ENCODE measurements at regions not wholly inside any gene's neighbourhood (a gene's known extent, or its start where the extent isn't known, plus 50 kb on each side); places are given as distances from the start of the nearest gene placed in this dataset.

GRCh38 chr15:39340903-39341645 is 239.8 kb upstream of the THBS1 start:
- Histone ChIP-seq H3K9me3 (ENCODE audit: low read depth) (no peaks in the 10 kb centered on the region), H3F3A (ENCODE audit: insufficient read depth) (peaks cover 32% of the 10 kb centered on the region), H3K4me2 (ENCODE audit: unreplicated experiment) (no peak overlapping the region), H3K27me3 (replicated peaks; ENCODE audit: insufficient read depth) (no peaks in the 10 kb centered on the region), H3K9me2 (ENCODE audit: insufficient read depth) (no peaks in the 10 kb centered on the region), H3K9ac (no peak overlapping the region), H2AFZ (peak overlapping the region; percentile 28), H3K4me1 (ENCODE audit: insufficient read depth) (peaks cover 20% of the 10 kb centered on the region), H3K36me3 (ENCODE audit: low read depth) (no peaks in the 10 kb centered on the region), H3K27ac (no peak overlapping the region), H3K4me3 (no peak overlapping the region), H3K79me2 (ENCODE audit: insufficient read depth) (no peaks in the 10 kb centered on the region), H4K20me1 (ENCODE audit: insufficient read depth) (no peaks in the 10 kb centered on the region)
- TF ChIP-seq EZH2 (IDR thresholded peaks at IDR 0.05; ENCODE audit: insufficient read depth, poor library complexity, severe bottlenecking) (no peak), EZH2phosphoT487 (IDR thresholded peaks at IDR 0.05; ENCODE audit: insufficient read depth, low read depth) (no peak)
- in situ Hi-C loops (cut with MboI) = no loop called here
- DNase-seq = no peak
- WGBS, 2 experiments (ENCODE audit: low coverage in 1 of 2, low lambda C conversion rate in 2 of 2, missing lambda C conversion rate in 2 of 2) = 50% methylated on average over 13 of the region's 13 CpGs

GRCh38 chr15:39344662-39345141 is 236.2 kb upstream of the THBS1 start:
- H3K4me1 ChIP-seq (ENCODE audit: insufficient read depth) = peaks cover 24% of the 10 kb centered on the region
- no peaks in the 10 kb centered on the region for H3K36me3 ChIP-seq (ENCODE audit: low read depth)
- no peaks in the 10 kb centered on the region for H3K27me3 ChIP-seq (replicated peaks; ENCODE audit: insufficient read depth)
- no peaks in the 10 kb centered on the region for H3K9me3 ChIP-seq (ENCODE audit: low read depth)
- peaks cover 44% of the 10 kb centered on the region for H3F3A ChIP-seq (ENCODE audit: insufficient read depth)
- no peaks in the 10 kb centered on the region for H3K9me2 ChIP-seq (ENCODE audit: insufficient read depth)
- in situ Hi-C loops (cut with MboI) = no loop called here
- 3 to 7% methylated on average over 3 of the region's 3 CpGs for WGBS, 2 experiments (ENCODE audit: low coverage in 1 of 2, low lambda C conversion rate in 2 of 2, missing lambda C conversion rate in 2 of 2)
- peak overlapping the region; percentile 36 for H3K4me2 ChIP-seq (ENCODE audit: unreplicated experiment)
- no peak overlapping the region for H3K4me3 ChIP-seq
- H3K9ac ChIP-seq = peak overlapping the region; percentile 28
- no peaks in the 10 kb centered on the region for H3K79me2 ChIP-seq (ENCODE audit: insufficient read depth)
- no peaks in the 10 kb centered on the region for H4K20me1 ChIP-seq (ENCODE audit: insufficient read depth)
- H3K27ac ChIP-seq = peak overlapping the region; percentile 79
- peak overlapping the region; percentile 54 for H2AFZ ChIP-seq
- DNase-seq = peak; percentile 76
- TF ChIP-seq EZH2phosphoT487 (IDR thresholded peaks at IDR 0.05; ENCODE audit: insufficient read depth, low read depth) (no peak), EZH2 (IDR thresholded peaks at IDR 0.05; ENCODE audit: insufficient read depth, poor library complexity, severe bottlenecking) (no peak)

- no peak overlapping the region for H3K4me3 ChIP-seq
- peak overlapping the region; percentile 79 for H3K27ac ChIP-seq
- H3F3A ChIP-seq (ENCODE audit: insufficient read depth) = peaks cover 45% of the 10 kb centered on the region
- in situ Hi-C loops (cut with MboI) = no loop called here
- no peaks in the 10 kb centered on the region for H3K36me3 ChIP-seq (ENCODE audit: low read depth)
- DNase-seq = peak; percentile 68
- WGBS, 2 experiments (ENCODE audit: low coverage in 1 of 2, low lambda C conversion rate in 2 of 2, missing lambda C conversion rate in 2 of 2) = 4 to 6% methylated on average over 3 of the region's 3 CpGs
- H3K27me3 ChIP-seq (replicated peaks; ENCODE audit: insufficient read depth) = no peaks in the 10 kb centered on the region
- peaks cover 24% of the 10 kb centered on the region for H3K4me1 ChIP-seq (ENCODE audit: insufficient read depth)
- no peaks in the 10 kb centered on the region for H3K9me3 ChIP-seq (ENCODE audit: low read depth)
- H4K20me1 ChIP-seq (ENCODE audit: insufficient read depth) = no peaks in the 10 kb centered on the region
- H3K9me2 ChIP-seq (ENCODE audit: insufficient read depth) = no peaks in the 10 kb centered on the region
- peak overlapping the region; percentile 54 for H2AFZ ChIP-seq
- H3K4me2 ChIP-seq (ENCODE audit: unreplicated experiment) = peak overlapping the region; percentile 36
- no peak for TF ChIP-seq EZH2phosphoT487 (IDR thresholded peaks at IDR 0.05; ENCODE audit: insufficient read depth, low read depth)
- no peak for TF ChIP-seq EZH2 (IDR thresholded peaks at IDR 0.05; ENCODE audit: insufficient read depth, poor library complexity, severe bottlenecking)
- H3K79me2 ChIP-seq (ENCODE audit: insufficient read depth) = no peaks in the 10 kb centered on the region
- peak overlapping the region; percentile 28 for H3K9ac ChIP-seq
These were observed 235.7 kb upstream of the THBS1 start for GRCh38 chr15:39345176-39345575.

GRCh38 chr15:39347453-39347852 is 233.4 kb upstream of the THBS1 start:
- DNase-seq = no peak
- no peaks in the 10 kb centered on the region for H3K27me3 ChIP-seq (replicated peaks; ENCODE audit: insufficient read depth)
- 98 to 100% methylated on average over 1 of the region's 1 CpG for WGBS, 2 experiments (ENCODE audit: low coverage in 1 of 2, low lambda C conversion rate in 2 of 2, missing lambda C conversion rate in 2 of 2)
- no peak overlapping the region for H3K9ac ChIP-seq
- no peak overlapping the region for H2AFZ ChIP-seq
- H3K9me3 ChIP-seq (ENCODE audit: low read depth) = no peaks in the 10 kb centered on the region
- H3K9me2 ChIP-seq (ENCODE audit: insufficient read depth) = no peaks in the 10 kb centered on the region
- no peaks in the 10 kb centered on the region for H3K36me3 ChIP-seq (ENCODE audit: low read depth)
- no peak overlapping the region for H3K4me3 ChIP-seq
- no peak for TF ChIP-seq EZH2phosphoT487 (IDR thresholded peaks at IDR 0.05; ENCODE audit: insufficient read depth, low read depth)
- no peak for TF ChIP-seq EZH2 (IDR thresholded peaks at IDR 0.05; ENCODE audit: insufficient read depth, poor library complexity, severe bottlenecking)
- in situ Hi-C loops (cut with MboI) = no loop called here
- H3K4me2 ChIP-seq (ENCODE audit: unreplicated experiment) = no peak overlapping the region
- peaks cover 24% of the 10 kb centered on the region for H3K4me1 ChIP-seq (ENCODE audit: insufficient read depth)
- H3K79me2 ChIP-seq (ENCODE audit: insufficient read depth) = no peaks in the 10 kb centered on the region
- no peaks in the 10 kb centered on the region for H4K20me1 ChIP-seq (ENCODE audit: insufficient read depth)
- H3K27ac ChIP-seq = no peak overlapping the region
- H3F3A ChIP-seq (ENCODE audit: insufficient read depth) = peaks cover 45% of the 10 kb centered on the region
